Hematopoietic multipotent progenitor cell treated with erythropoietin and hydrocortisone succinate and interleukin-3 and kit ligand, for 6 days (in vitro differentiated cells): ENCODE measurements at regions not wholly inside any gene's neighbourhood (a gene's known extent, or its start where the extent isn't known, plus 50 kb on each side); places are given as distances from the start of the nearest gene placed in this dataset.

Experiments
- DNase-seq: peaks from one replicate; pipeline ENCODE4 v3.0.0-alpha.2; 2015

DNA sequence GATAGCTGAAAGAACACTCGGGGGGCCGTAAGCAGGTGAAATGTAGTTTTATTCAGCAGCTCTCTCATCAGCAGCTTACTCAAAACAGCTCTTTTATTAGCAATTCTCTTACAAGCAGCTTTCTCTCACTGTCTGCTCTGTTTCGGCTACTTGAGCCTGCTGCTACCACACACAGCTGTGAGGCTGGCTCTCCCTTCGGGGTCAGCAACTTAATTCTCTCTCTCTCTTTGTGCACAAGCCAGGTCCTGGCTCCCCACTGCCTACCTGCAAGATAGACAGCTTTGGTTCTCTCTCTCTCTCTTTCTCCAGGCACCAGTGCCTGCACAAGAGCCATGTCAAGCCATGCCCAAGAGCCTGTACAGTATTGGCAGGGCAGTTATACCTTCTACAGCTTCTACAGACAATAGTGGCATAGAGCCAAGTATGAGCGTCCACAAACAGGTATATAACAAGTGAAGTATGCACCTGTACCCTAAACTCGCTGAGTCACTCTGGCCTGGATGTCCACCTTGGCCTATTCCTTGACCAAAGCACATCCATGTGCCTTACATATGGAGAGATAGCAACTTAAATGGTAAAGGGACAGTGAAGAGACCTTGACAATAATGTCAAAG is 110.8 kb downstream of the MTNR1B start:
- DNase-seq, result no peak

- DNase-seq, result no peak
Measured at GRCh38 chr11:93081694-93082093, 112.2 kb downstream of the MTNR1B start.

DNA sequence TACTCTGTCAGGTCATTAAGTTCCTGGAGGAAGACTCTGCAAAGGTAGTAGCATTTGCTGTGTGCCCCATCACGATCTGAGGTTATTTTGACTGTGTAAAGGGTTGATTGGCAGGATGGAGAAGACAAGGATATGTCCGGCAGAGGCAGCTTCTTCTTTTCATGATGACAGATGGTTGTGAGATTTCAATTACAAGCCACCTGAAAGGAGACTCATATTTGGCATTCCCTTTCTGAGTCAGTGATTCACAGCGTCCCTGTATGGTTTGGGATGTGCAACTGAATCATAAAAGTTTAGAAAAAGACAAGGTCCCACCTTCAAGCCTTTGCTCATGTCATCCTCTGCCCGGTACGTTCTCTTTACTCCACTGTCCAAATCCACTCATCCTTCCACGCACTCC is 113.4 kb downstream of the MTNR1B start:
- DNase-seq, result no peak

GRCh38 chr11:93084727-93085505 is 112.9 kb downstream of the SLC36A4 start:
- no peak for DNase-seq

GRCh38 chr11:93089474-93090102 is 108.2 kb downstream of the SLC36A4 start:
- peak; percentile 42 for DNase-seq
